NCI-H2107 treated with DMSO at 0.1 percent for 48 hours (cell line): ENCODE measurements at regions not wholly inside any gene's neighbourhood (a gene's known extent, or its start where the extent isn't known, plus 50 kb on each side); places are given as distances from the start of the nearest gene placed in this dataset.
"Not testable (repeated sequence)": the region's sequence is repeated elsewhere in the genome, so short reads cannot be mapped to it uniquely, and the experiment has no call there.

ENCODE experiments used
- DNase-seq: peaks from one replicate; lab custom pipeline; 2025; ENCODE audit not compliant: unreplicated experiment; lab: John Stamatoyannopoulos, UW

DNA sequence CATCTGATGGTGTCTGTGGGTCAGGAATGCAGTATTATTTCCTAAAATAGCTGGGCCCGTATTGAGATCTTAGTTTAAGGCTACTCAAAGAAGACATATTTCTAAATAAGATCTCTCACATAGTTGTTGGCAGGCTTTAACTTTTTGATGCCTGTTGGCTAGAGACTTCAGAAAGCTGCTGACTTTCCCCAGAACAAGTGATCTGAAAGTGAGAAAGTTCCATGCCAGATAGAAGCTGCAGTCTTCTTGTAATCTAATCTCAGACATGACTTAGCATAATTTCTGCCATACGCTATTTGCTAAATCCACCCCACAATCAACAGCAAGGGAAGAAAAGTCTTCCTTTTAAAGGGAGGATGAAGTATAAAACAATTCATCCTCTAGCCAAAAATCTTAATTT, 867.1 kb downstream of the IGSF11 start:
- DNase-seq: no peak

DNA sequence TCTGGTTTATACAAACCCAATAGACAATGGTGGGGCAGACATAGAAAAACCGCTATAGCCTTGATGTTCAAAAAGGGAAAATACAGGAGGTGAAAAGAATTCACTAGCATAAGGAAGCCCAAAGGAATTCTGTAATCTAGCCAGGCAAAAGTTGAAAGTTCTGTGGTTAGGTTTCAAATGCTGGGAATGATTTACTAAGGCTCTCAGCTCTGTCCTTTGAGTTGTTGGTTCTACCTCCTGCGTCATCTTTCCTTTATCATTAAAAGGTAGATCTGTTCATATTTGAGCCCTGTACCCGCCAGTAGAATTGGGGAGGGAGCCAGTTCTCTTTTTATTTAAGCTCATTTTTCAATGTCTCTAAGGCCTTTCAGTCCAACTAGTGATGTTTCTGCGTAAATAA, 866.5 kb downstream of the IGSF11 start:
- no peak for DNase-seq

DNA sequence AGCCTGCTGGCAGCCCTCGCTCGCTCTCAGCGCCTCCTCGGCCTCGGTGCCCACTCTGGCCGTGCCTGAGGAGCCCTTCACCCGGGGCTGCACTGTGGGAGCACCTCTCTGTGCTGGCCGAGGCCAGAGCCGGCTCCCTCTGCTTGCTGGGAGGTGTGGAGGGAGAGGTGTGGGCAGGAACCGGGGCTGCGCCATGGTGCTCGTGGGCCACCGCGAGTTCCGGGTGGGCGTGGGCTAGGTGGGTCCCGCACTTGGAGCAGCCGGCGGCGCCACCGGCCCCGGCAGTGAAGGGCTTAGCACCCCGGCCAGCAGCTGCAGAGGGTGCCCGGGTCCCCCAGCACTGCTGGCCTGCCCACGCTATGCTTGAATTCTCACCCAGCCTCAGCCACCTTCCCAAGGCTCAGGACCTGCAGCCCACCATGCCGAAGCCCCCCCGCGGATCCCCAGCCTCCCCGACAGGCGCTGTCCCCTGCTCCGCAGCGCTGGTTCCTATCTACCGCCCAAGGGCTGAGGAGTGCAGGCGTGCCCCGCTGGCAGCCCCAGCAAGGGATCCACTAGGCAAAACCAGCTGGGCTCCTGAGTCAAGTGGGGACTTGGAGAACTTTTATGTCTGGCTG, 863.3 kb downstream of the IGSF11 start:
- DNase-seq: no peak

DNA sequence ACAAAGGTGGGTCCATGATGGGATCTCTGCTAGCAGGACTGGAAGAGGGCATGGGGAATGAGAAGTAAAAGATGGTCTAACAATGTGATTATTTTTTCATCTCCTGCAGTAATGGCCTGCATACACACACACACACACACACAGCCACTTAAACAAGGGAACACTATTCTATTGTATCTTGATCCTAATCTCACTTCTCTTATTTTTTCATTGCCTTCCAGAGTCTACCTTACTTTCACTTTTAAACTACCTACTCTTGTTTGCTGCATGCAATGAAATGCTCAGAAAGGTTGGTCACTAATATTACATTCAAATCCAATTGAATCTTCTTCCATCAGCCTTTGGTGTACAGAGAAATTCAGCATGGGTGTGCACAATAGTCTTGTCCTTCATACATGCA, 853.8 kb downstream of the IGSF11 start:
- DNase-seq: no peak

DNA sequence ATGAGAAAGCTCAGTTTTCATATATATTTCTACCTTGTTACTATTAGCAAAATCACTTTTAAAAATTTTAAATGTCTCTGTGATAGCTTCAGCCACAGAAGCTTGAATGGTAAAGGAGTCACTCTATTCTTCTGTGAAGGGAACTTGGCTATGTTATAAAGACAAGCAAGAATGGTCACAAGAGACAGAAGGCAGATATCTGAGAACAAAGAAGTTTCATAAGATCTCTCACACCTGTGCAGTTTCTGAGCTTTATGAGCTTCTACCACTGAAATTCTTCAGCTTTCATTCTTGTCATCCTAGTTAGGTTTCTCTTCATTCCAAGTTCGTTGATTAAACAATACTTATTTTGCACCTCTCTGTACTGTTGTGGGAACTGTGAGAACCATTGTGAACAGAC, 853.4 kb downstream of the IGSF11 start:
- DNase-seq: no peak

DNA sequence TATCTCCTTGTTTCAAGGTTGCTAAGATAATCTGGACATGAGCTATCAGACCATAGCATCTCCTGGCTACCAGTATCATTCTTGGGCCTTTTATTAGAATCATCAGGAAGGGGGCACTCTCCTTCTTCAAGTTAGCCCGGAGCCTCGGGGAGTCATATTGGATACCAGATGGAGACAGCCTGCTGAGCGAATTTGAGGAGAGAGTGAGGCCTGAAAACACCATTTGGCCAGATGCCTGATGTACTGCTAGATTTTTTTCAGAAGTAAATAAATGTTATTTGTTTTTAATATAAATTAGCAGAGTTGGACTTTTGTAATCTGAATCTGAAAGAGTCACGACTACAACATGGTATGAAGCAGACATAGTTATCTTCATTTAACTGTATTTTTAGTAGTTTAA, 848.6 kb downstream of the IGSF11 start:
- DNase-seq: no peak

DNA sequence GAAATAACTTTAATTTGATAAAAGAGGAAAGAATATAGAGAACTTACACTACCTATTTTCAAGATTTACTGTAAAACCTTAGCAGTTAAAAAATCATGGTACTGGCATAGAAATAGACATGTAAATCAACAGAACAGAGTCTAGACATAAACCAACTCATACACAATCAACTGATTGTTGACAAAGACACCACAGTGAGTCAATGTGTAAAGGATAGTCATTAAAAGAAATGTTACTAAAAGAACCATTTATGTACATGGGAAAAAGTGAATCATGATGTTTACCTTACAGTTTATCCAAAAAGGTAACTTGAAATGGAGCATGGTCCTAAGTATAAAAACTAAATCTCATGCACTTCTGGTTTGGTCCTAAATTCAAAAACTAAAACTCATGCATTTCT, 847.4 kb downstream of the IGSF11 start:
- no peak for DNase-seq

DNA sequence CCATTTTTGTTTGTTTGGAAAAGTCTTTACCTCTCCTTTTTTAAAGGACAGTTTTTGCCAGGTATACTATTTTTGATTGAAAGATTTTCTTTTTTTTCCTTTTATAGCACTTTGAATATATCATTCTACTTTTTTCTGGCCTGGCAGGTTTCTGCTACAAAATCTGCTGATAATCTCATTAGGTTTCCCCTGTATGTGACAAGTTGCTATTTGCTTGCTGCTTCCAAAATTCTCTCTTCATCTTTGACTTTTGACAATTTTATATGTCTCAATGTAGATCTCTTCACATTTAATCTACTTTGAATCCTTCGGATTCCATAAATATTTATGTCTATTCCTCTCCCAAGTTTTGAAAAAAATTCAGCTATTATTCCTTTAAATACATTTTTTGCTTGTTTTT, 838.5 kb downstream of the IGSF11 start:
- DNase-seq: no peak

DNA sequence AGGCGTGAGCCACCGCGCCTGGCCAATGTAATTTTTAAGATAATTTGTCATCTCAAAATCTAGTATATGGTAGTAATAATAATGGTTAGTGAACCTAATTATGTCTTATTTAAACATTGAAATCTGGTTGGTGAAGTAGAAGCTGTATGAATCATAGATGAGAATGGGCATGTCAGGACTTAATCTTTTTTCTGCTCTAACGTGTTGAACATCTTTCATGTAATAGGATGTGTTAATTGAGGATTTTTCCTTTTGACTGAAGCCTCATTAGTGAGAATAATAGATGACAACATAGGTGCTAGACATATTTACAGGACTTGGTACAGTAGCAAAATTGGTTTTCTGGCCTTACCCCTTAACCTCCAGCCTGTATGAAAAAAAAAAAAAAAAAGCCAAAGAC, 835.6 kb downstream of the IGSF11 start:
- no peak for DNase-seq

DNA sequence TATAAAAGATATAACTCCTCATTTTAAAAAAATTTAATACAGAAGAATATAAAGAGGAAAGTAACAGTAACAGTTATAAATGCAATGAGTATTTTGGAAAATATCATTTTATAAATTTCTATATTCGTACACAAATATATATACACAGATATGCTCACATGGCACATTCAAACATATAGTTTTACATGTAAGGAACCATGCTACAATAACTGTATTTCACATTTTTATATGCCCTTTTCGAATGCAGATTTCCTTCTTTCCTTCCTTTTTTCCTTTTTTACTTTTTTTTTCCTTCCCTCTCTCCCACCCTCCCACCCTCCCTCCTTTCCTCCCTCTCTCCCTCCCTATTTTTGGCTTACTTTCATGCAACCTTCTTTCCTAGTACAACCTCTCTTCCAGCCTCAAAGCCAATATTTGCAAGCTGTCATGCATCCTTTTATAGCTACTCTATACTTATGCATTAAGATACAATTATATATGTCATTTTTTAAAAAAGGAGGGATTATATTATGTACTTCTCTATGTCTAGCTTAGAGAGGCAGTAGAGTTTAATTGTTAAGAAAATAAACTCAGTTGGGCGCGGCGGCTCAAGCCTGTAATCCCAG, 830.5 kb downstream of the IGSF11 start:
- DNase-seq: no peak

DNA sequence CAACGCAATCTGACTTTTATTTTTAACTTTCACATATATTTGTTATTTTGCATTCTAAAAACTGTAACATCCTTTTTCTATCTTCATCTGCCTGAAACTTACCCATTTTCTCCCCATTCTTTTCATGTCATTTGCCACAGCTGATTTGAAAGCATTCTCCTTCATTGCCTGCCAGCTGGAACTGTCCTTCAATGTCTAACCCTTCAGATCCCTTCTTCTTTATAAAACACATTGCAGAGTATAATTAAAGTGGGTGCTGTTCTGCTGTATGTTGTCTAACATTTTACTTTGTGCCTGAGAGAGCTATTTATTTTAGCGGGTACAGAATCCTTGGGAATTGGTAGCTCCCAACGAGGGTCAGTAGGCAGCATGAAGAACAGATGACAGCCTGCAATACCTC, 827.4 kb downstream of the IGSF11 start:
- DNase-seq: no peak

DNA sequence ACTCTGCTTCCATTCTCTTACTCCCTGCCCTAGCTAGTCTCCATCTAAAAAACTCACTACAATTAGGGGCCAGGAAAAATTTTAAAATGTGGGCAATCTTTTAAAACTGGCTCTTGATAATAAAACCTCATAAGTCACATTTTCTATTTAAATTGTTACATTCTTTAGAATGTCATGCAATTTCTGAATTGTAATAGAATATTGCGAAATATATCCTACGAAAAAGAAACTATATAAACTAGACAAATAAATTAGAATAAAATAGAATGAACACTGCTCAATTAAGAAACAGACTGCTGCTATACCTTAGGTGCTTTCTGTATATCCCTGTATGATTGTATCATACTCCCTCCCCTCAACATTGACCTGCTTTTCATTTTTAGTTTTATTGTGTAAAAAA, 826.0 kb downstream of the IGSF11 start:
- no peak for DNase-seq

DNA sequence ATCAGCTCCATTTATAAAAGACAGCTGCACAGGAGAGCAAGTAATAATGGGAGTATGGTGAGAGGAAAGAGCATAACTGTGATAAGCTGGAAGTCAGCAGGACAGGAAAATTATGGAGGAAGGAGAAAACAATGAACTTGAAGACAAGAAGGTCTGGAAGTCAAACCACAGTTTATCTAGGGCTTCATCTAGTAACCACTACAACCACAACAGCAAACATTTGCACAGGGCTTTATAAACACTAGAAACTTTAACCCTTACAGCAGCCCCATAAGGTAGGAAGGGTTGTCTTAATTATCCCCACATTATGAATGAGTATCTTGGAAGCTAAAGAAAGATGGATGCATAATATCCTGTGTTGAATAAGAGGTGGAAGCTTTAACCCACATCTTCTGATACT, 820.8 kb downstream of the IGSF11 start:
- DNase-seq: no peak

DNA sequence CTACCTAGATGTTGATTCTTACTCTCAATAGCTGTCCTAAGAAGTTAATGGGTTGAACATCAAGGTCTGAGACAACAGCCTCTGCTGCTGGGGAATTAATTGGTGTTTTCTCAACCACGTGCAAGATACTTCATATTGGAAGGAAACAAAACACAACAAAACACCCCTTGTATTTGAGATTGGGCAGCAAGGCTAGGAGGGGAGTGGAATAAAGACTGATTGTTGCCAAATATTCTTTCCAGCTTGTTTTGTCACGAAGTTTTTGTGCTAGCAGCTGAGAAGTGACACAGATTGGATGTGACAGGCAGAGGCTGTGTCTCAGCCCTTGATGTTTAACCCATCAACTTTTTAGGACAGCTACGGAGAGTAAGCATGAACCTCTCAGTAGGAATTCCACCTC, 808.4 kb downstream of the IGSF11 start:
- no peak for DNase-seq

DNA sequence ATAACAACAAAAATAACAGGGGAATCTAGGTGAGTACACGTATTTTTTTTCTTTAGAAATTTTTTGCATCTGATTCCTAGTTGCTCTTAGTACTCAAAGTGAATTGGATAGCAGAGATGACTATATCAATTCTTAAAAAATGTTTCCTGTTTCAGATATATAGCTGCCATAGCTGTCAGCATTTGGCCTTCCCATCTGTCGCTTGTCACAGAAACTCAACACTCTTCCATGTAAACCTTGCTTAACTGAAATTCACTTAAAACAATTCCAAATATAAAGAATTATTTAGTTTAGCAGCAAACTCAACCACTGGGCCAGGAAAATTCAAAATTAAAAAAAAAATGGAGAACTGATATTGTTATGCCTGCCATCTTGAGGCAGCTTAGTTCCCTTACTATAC, 807.5 kb downstream of the IGSF11 start:
- DNase-seq: no peak

DNA sequence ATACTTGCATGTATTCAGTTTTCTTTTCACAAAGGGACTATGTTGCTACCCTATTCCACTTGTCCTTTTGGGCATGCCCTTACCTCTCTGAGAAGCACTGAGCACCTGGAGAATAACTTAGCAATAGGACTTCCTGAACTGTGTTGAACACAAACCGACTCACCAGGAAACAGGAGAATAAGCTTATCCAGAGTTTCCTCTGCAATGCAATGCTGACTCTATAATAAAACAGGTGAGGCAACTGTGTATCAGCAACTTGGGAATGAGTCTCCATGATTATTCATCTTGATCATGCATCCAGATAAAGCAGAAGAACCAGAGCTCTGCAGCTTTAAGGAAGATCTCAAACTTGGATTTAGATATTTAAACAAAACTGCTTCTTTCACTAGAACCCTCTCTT, 806.5 kb downstream of the IGSF11 start:
- no peak for DNase-seq

DNA sequence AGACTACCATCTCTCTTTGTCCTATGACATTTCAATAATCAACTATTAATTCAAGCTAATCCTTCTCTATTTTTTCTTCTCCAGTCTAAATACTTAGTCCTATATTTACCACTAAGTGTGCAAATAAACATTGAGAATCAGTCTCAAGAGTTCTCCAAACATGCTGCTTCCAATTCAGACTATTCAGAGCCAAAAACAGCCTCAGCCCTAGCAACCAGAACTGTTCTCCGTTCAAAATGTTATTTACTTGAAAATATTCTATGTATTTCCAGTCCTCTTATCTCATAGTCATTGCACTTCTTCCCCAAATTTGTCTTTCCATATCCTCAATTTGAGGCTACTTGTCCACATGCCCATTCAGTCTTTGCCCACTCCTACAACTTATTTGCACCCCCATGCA, 805.5 kb downstream of the IGSF11 start:
- DNase-seq: no peak

DNA sequence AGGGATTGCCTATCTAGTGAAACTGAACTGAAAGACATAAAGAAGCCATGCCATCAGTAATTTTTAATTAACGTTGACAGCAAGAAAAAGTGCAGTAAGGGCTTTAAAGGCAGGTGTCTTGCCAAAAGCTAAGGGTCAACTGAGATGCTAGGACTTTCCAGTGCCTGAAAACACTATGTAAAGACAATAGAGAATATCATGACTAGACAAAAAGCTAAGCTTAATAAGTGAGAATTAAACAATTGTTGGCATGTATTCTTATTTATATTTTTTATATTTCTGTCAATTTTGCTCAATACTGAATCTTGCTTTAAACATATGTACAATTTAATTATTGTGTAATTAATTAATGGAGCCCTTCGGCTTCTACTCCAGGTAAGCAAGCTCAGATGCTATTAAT, 803.1 kb downstream of the IGSF11 start:
- DNase-seq: no peak

DNA sequence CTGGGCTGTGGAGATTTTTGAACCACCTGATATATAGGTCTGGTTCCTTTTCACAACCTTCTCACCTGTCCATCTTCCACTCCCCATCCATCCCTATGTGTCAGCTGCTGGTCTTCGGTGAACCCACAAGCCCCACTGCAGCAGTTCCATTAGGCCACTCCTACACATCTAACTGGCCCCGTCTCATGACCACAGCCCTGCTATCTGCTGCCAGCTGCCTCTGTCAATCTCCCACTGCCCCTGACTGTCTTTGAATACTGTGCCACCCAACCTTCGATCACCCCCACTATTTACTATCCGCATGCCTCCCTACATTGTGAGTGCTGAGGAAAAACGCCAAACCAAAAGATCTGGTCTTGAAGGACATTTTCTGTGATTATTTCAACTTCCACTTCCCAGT, 795.4 kb downstream of the IGSF11 start:
- DNase-seq: no peak

DNA sequence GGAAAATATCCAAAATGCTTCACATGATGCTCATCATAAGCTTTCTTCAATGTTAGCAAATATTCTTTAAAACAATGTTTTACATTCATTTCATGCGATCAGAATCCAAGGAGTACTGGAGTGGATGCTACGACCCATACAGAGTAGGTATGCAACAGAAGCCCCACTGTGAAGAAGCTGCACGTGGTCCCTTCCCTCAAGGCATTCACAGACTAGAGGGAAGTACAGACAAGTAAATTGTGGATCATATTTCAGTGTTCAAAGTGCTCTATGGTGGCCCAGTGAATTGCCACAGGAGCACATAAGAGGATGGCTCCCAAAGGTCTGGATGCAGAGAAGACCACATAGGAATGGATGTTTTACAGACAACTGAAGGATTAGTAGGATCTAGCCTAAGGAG, 789.9 kb downstream of the IGSF11 start:
- DNase-seq: no peak

DNA sequence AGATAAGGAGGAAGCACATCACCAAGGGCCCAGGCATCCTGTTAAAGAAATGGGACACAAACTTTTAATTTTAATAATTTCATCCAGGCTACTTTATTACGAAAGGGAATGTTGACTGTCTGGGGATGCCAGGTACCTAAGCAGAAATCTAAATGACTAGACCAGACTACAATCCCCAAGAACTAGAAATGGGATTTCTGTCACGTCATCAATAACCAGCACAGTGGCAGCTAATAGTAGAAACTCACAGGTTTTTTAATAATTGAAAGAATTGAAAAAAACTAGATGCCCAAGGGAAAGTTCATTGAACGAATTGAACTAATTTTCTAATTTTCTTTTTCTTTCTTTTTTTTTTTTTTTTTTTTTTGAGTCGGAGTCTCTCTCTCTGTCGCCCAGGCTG, 789.3 kb downstream of the IGSF11 start:
- no peak for DNase-seq

DNA sequence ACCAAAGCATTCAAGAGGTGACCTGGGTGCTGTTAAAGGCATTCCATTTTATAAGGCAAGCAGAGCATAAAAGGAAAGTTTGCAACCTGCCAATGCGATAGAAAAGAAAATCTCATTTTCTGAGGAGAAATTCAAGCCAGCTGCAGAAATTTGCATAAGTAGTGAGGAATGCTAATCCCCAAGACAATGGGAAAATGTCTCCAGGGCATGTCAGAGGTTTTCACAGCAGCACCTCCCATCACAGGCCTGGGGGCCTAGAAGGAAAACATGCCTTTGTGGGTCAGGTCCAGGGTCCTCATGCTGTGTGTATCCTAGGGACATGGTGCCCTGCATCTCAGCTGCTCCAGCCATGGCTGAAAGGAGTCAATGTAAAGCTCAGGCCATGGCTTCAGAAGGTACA, 775.8 kb downstream of the IGSF11 start:
- DNase-seq: not testable (repeated sequence)

DNA sequence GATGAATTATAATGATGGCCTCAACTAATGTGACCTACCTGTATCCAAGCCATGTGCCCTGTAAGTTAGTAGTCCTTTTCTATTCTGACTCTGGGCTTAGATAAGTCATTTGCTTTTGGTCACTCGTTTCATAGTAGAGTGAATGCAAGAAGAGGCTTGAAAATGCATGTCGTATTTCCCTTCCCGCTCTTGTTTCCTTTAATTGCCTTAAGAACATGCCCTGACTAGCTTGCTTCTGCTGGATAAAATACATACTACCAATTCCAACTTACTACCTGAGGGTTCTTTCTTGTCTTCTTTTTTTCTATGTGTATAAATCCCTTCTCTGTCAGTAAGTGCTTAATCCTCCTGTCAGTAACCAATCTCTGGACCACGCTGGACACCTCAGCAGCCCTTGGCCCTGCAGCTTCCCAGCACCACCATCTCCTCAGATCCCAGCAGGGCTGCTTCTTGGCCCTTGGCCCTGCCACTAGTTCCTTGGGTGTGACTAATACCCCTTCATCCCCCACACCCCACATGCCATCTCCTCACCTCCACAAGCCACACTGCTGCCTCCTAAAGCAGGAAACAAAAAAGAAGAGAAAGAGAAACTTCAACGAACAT, 771.7 kb downstream of the IGSF11 start:
- no peak for DNase-seq
